KOPT-K1 (cell line): ENCODE measurements at regions not wholly inside any gene's neighbourhood (a gene's known extent, or its start where the extent isn't known, plus 50 kb on each side); places are given as distances from the start of the nearest gene placed in this dataset.
A peak's percentile ranks its signal among the peaks of the same experiment; 100 is the strongest.

Experiments used
- H3K27ac ChIP-seq: fragments of 200-600 bp; sonication (generic); 2 replicates; pipeline ENCODE4 v1.5.1; 2016; ENCODE audit warnings: antibody characterized with exemption, mild to moderate bottlenecking, low read depth, low read length; ENCODE audit not compliant: poor library complexity, severe bottlenecking
- H3K36me3 ChIP-seq: fragments of 200-600 bp; sonication (generic); 2 replicates; pipeline ENCODE4 v1.5.1; 2017; ENCODE audit warnings: antibody characterized with exemption, mild to moderate bottlenecking, low read length, moderate library complexity; ENCODE audit not compliant: insufficient read depth
- H3K9me3 ChIP-seq: fragments of 200-600 bp; sonication (generic); 2 replicates; pipeline ENCODE4 v1.5.1; 2017; ENCODE audit warnings: antibody characterized with exemption, low read length, mild to moderate bottlenecking; ENCODE audit not compliant: insufficient read depth, poor library complexity, severe bottlenecking

DNA sequence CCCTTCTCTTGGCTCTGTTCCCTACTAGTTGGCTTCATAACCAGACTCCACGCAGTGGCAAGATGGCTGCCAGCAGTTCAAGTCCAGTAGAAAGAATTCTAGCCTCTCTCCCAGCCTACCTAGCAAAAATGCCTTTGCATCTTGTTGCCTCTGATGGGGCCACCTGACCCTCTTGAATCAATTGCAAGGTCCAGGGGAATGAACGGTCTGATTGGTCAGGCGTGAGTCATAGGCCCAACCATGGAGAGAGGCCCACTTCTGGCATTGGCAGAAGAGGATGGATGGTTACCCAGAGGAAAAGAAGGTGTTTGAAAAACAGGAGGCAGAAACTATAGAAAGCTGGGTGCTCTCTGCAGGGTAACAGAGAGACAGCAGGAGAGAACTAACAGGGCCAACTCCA is 622.6 kb downstream of the CCDC171 start:
- no peaks in the 10 kb centered on the region for H3K36me3 ChIP-seq
- H3K9me3 ChIP-seq = no peaks in the 10 kb centered on the region
- no peak overlapping the region for H3K27ac ChIP-seq

DNA sequence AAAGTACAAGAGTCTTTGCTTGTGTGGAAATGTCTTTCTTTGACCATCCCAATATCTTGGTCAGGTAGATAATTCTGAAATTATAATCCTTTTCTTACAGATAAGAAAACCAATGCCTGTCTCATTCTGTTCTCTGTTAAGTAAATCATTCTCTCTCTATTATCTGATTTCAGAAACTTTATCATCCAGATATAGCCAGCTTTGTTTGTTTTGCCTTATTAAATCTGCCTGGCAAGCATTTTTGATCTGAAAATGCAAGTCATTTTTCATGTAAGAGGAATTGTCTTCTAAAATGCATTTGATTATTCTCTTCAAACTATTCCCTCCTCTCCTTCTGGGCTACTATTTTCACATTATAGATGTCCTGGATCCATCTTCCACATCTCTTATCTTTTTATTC is 625.5 kb downstream of the CCDC171 start:
- Histone ChIP-seq H3K36me3 (no peaks in the 10 kb centered on the region), H3K9me3 (no peaks in the 10 kb centered on the region), H3K27ac (no peak overlapping the region)

DNA sequence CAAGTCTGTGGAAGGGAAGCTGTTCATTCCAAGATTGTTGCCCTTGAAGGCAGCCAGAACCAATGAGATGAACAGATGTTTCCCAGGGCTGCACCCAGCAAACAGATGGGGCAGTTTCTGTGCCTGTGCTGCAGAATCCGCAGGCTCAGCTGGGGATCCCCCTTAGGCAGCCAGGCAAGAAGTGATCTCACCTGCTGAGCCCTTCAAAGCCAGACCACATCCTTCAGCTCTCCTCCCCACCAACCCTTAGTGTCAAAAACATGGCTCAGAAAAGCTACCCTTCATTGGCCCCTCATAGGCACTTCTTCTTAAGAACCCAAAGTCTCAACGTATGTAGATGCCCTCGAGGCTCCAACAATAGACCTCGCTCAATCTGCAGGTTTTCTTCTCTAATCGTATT is 626.7 kb downstream of the CCDC171 start:
- Histone ChIP-seq H3K27ac (peak overlapping the region; percentile 74), H3K9me3 (no peaks in the 10 kb centered on the region)

DNA sequence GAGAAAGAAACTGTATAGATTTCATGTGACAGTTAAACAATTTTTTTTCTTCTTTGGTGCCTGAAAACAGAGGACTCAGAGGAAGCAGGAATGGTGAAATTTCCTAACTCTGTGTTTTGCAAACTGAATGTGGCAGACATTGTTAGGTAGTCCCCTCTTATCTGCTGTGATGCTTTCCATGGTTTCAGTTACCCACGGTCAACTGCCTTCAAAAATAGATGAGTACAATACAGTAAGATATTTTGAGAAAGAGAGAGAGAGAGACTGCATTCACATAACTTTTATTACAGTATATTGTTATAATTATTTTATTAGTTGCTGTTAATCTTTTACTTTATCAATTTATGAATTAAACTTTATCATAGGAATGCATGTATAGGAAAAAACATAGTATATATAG is 627.2 kb downstream of the CCDC171 start:
- no peaks in the 10 kb centered on the region for H3K36me3 ChIP-seq
- peak overlapping the region; percentile 74 for H3K27ac ChIP-seq
- H3K9me3 ChIP-seq = peaks cover 4% of the 10 kb centered on the region

More for the DNA sequence above, 626.7 kb downstream of the CCDC171 start:
- no peaks in the 10 kb centered on the region for H3K36me3 ChIP-seq

DNA sequence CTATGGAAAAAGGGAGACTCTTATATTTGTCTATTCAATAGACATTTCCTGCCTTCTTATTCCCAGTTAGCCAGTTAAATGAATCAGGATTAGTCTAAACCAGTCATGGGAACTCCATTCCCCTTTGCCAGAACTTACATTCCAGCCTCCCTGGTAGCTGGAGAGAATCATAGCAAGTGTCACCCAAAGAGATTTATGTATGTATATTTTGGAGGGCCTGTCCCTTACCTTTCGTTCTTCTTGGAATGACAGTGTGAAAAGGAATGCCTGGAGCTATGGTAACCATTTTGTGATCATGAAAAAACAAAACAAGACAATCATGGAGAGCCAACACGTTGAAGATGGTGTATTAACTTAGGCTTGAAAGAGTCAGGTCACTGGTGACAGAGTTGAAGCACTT is 627.7 kb downstream of the CCDC171 start:
- peak overlapping the region; percentile 74 for H3K27ac ChIP-seq
- no peaks in the 10 kb centered on the region for H3K36me3 ChIP-seq
- peaks cover 4% of the 10 kb centered on the region for H3K9me3 ChIP-seq

DNA sequence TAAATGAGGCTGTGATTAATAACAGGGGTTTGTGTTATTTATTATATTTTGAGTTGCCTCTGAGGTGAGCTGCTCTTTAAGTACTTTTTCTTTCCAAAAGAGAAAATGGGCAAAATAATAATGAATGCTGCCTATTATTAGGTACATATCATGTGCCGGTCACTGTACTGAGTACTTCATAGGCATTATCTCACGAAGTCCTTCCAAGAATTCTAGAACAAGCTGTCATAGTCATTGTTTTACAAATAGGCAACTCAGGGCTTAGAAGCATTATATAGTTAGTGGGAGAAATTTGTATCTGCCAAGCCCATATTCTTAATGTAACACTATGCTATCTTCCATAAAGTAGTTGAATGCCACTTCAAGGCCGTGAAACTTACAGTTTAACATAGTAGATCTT is 628.7 kb downstream of the CCDC171 start:
- Histone ChIP-seq H3K36me3 (no peaks in the 10 kb centered on the region), H3K9me3 (peaks cover 9% of the 10 kb centered on the region), H3K27ac (peak overlapping the region; percentile 74)

DNA sequence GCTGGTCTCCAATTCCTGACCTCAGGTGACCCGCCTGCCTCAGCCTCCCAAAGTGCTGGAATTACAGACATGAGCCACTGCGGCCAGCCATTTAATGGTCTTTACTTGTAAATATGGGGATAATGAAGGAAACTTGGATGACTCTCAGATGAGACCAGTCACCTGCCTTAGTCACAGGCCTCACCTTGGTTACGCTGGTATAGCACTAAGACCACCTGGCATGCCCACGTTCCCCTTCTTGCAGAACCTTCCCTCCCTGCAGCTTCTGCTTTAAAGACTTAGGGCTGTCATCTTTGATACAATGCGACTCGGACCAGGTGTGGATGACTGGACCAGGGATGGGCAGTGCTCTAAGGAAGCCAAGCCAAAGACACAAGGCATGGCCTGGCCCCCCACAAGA is 629.9 kb downstream of the CCDC171 start:
- Histone ChIP-seq H3K27ac (no peak overlapping the region), H3K9me3 (peaks cover 9% of the 10 kb centered on the region), H3K36me3 (no peaks in the 10 kb centered on the region)

DNA sequence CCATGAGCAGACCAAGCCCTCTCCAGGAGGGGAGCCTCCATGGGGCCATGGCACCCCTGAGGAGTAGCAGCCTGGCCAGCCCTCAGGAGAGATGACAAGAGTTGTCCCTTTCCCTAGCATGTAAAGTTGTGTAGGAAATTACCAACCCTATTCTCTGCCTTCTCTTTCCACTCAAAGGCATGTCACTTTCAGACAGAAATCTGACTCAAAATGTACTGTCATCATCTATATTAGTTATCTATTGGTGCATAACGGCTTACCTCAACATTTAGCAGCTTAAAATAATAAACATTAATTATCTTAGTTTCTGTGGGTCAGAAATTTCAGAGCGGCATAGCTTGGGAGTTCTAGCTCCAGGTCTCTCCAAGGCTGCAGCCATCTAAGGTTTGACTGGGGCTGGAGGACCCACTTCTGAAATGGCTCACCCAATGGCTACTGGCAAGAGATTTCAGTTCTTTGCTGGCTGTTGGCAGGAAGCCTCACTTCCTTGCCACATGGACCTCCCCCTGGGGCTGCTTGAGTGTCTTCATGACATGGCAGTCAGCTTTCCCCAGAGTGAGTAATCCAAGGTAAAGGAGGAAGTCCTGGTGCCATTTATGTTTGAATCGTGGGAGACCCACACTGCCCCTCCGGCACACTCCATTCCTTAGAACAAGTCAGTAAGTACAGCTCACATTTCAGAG is 632.3 kb downstream of the CCDC171 start:
- peak overlapping the region; percentile 8 for H3K27ac ChIP-seq
- no peaks in the 10 kb centered on the region for H3K36me3 ChIP-seq
- H3K9me3 ChIP-seq = peaks cover 22% of the 10 kb centered on the region

DNA sequence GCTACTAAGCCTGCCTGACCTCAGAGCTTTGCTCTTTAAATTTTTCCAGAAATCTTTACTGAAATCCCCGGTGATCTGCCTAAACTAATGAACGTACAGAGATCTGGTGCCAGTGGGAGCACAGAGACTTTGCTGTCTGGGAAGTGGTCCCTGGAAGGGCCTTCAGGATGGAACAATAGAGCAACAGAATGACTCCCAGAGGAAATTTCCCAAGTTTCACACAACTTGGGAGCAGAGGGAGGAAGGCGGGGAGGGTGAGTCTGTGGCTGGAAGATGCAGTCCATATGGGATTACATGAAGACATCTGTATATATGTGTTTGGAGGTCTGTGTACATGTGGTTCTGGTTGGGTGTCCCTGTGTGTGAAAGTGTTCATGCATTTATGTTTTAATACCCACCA is 638.3 kb downstream of the CCDC171 start:
- Histone ChIP-seq H3K9me3 (peaks cover 13% of the 10 kb centered on the region), H3K36me3 (no peaks in the 10 kb centered on the region), H3K27ac (no peak overlapping the region)

DNA sequence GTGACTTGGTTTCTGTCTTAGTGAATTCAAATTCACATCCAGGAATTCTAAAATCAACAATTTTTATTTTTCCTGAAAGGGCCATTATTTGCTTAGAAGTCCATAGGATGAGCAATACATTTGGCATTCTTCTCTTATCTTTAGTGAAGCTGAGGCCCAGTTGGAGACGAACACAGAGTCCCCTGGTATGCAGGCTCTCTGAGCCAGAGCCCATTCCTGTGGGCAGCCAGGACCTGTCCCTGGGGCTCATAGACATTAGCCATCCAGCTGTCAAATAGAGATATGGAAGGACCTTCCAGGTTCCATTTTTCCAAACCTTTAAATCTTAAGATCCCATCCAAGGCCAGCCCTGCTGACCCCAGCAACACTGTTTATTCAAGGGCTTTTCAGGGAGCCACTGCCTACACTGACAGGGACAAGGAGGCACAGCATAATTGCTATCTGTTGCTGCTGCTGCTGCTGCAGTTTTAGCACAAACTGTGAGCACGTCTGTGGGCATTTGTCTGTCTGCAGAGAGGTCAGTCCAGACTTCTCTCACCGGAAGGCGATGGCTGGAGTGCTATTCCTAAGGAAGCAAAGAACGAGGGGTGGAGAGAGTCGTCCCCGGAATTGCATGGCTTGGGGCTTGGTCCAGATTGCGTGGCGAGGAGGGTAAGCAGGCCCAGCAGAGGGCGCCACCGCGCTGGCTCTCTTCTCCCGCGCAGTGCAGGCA is 639.0 kb downstream of the CCDC171 start:
- peak overlapping the region; percentile 36 for H3K27ac ChIP-seq
- peaks cover 13% of the 10 kb centered on the region for H3K9me3 ChIP-seq
- no peaks in the 10 kb centered on the region for H3K36me3 ChIP-seq

DNA sequence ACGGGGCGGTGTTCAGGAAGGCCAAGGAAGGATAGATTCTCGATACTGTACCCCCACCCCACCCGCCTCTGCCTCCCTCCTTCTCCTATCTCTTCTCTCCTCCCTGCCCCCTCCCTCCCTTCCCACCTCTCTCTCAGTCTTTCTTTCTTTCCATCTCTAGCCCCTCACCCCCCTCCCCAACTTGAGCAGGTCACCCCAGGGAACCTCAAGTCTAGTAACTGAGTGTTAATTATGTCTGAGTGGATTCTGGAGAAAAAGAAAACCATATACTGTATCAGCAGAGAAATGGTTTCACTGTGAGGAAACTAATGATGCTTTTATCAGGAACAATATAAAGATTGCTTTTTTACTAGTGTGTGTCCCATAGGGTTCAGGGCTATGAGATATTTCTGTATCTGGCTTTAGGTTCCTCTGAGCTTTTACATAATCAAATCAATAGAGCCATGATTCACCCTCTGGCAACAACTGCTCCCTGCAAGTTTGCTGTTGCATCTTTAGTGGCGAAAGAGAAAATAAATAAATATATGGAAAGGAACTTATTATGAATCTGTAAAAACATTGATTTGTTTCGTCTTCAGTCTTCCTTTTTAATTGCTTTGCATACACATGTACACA is 639.7 kb downstream of the CCDC171 start:
- Histone ChIP-seq H3K9me3 (peaks cover 13% of the 10 kb centered on the region), H3K36me3 (no peaks in the 10 kb centered on the region), H3K27ac (peak overlapping the region; percentile 36)

DNA sequence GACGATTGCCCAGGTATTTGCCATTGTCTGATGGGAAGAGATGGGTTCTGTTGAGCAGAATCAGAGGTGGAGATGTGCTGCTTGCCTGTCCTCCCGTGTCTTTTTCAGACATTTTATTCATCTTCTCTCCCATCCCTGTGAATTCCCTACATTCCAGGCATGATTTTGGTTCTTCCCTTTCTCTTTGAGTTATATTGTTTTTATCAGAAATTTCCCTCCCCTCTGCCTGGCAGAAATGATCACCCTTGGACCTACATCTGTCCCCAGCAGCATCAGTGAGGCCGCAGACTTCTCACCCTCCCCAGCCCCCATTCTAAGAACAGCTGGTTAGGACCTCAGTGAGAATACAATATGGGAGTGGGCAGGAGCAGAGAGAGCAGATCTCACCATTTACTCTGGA is 640.2 kb downstream of the CCDC171 start:
- peaks cover 13% of the 10 kb centered on the region for H3K9me3 ChIP-seq
- no peaks in the 10 kb centered on the region for H3K36me3 ChIP-seq
- no peak overlapping the region for H3K27ac ChIP-seq

DNA sequence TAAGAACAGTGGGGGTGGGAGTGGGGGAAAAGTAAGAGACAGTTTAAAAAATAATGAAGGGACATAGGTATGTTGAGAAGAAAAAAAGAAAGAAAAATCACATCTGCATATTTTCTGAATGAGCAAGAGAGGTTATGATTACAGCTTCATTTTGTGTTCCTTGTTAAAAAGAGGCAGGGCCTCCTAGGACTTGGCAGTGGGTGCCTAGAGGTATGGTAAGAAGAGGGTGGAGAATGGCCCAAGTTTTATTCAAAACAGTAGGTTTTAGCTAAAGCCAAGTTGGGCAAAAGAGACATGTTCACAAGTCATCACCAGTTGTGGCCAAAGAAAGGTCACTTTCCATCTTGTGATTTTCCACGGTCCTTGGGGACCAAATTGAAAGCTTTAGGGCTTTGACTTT is 643.4 kb downstream of the CCDC171 start:
- Histone ChIP-seq H3K27ac (no peak overlapping the region), H3K9me3 (no peaks in the 10 kb centered on the region), H3K36me3 (no peaks in the 10 kb centered on the region)

DNA sequence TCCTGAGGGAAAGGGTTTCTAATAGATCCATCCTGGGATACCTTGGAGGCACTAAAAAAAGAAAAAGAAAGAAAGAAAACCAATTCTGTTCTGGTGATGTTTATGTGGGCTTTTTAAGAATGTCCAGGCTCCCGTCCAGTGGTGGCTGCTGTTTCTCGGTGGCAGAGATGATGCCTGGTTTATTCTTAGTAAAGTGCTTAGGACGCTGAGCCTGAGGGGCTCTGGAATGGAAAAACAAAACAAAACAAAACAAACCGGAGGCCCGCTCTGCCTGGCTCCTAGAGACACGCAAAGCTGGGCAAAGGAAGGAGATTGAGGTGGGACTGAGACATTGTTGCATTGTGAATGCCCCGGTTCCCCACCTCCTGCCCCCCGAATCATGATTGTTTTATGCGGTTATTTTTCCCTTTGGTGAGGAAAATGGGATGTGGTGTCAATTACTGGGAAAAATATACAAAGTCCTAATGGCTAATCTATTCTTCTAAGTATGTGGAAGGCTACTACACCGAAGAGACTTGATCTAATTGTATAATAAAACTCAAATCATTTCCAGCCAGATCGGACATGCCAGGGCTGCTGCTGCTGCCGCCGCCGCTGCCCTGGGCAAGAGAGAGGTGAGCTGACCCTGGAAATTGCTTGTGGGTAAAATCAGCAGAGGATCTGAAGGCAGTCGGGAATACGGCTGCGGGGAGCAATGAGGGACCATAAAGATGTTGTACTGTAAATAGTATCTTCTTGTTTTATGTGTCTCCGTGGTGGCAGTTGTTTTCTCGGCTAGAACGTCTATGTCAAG is 644.9 kb downstream of the CCDC171 start:
- Histone ChIP-seq H3K9me3 (no peaks in the 10 kb centered on the region), H3K36me3 (no peaks in the 10 kb centered on the region), H3K27ac (no peak overlapping the region)

DNA sequence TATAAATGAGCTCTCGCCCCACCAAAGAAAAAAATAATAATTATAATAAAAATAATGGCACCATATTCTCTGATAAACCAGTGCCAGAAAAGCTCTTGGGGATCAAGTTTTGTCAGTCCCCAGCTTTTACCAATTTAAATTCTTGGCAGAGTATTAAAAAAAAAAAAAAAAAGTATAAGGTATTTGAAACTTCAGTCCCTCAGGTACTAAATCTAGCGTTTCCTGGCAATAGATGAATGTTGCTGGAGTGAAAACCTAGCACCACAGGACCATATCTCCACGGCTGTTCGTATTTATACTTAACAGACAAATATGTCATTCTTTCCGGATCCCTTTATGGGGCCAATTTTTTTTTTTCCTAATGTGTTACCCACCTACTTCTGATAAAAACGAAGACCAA is 646.2 kb downstream of the CCDC171 start:
- no peak overlapping the region for H3K27ac ChIP-seq

More for the DNA sequence above, 646.2 kb downstream of the CCDC171 start:
- no peaks in the 10 kb centered on the region for H3K9me3 ChIP-seq
- no peaks in the 10 kb centered on the region for H3K36me3 ChIP-seq
